Prostate gland (tissue), 2 donors: ENCODE measurements at regions not wholly inside any gene's neighbourhood (a gene's known extent, or its start where the extent isn't known, plus 50 kb on each side); places are given as distances from the start of the nearest gene placed in this dataset.

Experiments
- DNase-seq: peaks from one replicate; pipeline ENCODE4 v3.0.0-alpha.2; 2019; ENCODE audit warnings: low spot score
- H3K27ac ChIP-seq, 2 donors: fragments of 200-600 bp; sonication (generic); 2 replicates each; pipeline ENCODE4 v1.5.1; 2017 to 2019
- H3K27me3 ChIP-seq: fragments of 200-600 bp; sonication (generic); replicated peaks from 2 replicates; pipeline ENCODE4 v1.5.1; 2019; ENCODE audit not compliant: insufficient read depth
- H3K36me3 ChIP-seq, 2 donors: fragments of 200-600 bp; sonication (generic); 1 replicate in 1 of 2; 2 replicates in 1 of 2; pipeline versions ENCODE4 v1.5.1 to v1.8.1; 2017 to 2019
- H3K4me1 ChIP-seq: fragments of 200-600 bp; sonication (generic); replicated peaks from 2 replicates; pipeline ENCODE4 v1.5.1; 2019
- H3K4me3 ChIP-seq, 2 donors: fragments of 200-600 bp; sonication (generic); 2 replicates each; pipeline ENCODE4 v1.5.1; 2017 to 2019
- H3K9me3 ChIP-seq: fragments of 200-600 bp; sonication (generic); 2 replicates; pipeline ENCODE4 v1.5.1; 2017
- CTCF ChIP-seq, 4 experiments: fragments of 200-600 bp in 2 of 4; fragments of 450-650 bp in 2 of 4; sonication (generic) in 2 of 4; IDR thresholded peaks; 1 replicate in 3 of 4; 2 replicates in 1 of 4; pipeline ENCODE4 v1.5.1; 2016 to 2019; ENCODE audit warnings: antibody characterized with exemption in 4 of 4, mild to moderate bottlenecking in 2 of 4, moderate library complexity in 2 of 4
- POLR2A ChIP-seq: fragments of 450-650 bp; IDR thresholded peaks from one replicate; pipeline ENCODE4 v1.6.1; 2016; ENCODE audit warnings: antibody characterized with exemption, mild to moderate bottlenecking
- POLR2AphosphoS5 ChIP-seq: sonication (generic); formaldehyde crosslinking; IDR thresholded peaks from one replicate; pipeline ENCODE4 v1.6.1; 2017; ENCODE audit warnings: antibody characterized with exemption
- WGBS: methylation state at CpG from one replicate; pipeline ENCODE4 v1.1.5; 2018; 5-methylcytosine and 5-hydroxymethylcytosine counted together
- intact Hi-C: fragments of 100-400 bp; cut with DNase I; formaldehyde crosslinking; loops from one replicate; pipeline ENCODE4 v1.14.2; 2022

GRCh38 chr12:80045594-80045993 lies 53.7 kb upstream of the OTOGL start:
- TF ChIP-seq CTCF (IDR thresholded peaks at IDR 0.05) (no peak), POLR2AphosphoS5 (no peak), POLR2A (no peak)
- intact Hi-C loops: no loop called here
- H3K27me3 ChIP-seq: no peaks in the 10 kb centered on the region
- no peak overlapping the region for H3K4me3 ChIP-seq
- no peaks in the 10 kb centered on the region for H3K4me1 ChIP-seq
- no peaks in the 10 kb centered on the region for H3K9me3 ChIP-seq
- H3K27ac ChIP-seq: no peak overlapping the region
- 72% methylated on average over 3 of the region's 3 CpGs for WGBS
- no peak for DNase-seq
- no peaks in the 10 kb centered on the region for H3K36me3 ChIP-seq

- intact Hi-C loops: no loop called here
- H3K27ac ChIP-seq: no peak overlapping the region
- 88% methylated on average over 1 of the region's 1 CpG for WGBS
- no peaks in the 10 kb centered on the region for H3K36me3 ChIP-seq
- H3K4me1 ChIP-seq: no peaks in the 10 kb centered on the region
- TF ChIP-seq POLR2A (no peak), CTCF (IDR thresholded peaks at IDR 0.05) (no peak), POLR2AphosphoS5 (no peak)
- H3K9me3 ChIP-seq: no peaks in the 10 kb centered on the region
- H3K27me3 ChIP-seq: no peaks in the 10 kb centered on the region
- no peak overlapping the region for H3K4me3 ChIP-seq
- no peak for DNase-seq
These were observed 54.7 kb upstream of the OTOGL start for GRCh38 chr12:80044694-80045046.

GRCh38 chr12:80041692-80042091 lies 57.6 kb upstream of the OTOGL start:
- intact Hi-C loops: no loop called here
- WGBS: 45% methylated on average over 4 of the region's 4 CpGs
- no peaks in the 10 kb centered on the region for H3K4me1 ChIP-seq

GRCh38 chr12:80041071-80041470 lies 58.3 kb upstream of the OTOGL start:
- no peak overlapping the region for H3K4me3 ChIP-seq
- no peaks in the 10 kb centered on the region for H3K36me3 ChIP-seq
- WGBS: 89% methylated on average over 2 of the region's 2 CpGs
- H3K9me3 ChIP-seq: no peaks in the 10 kb centered on the region
- TF ChIP-seq POLR2A: no peak
- TF ChIP-seq POLR2AphosphoS5: no peak
- TF ChIP-seq CTCF (IDR thresholded peaks at IDR 0.05): no peak
- no peaks in the 10 kb centered on the region for H3K4me1 ChIP-seq
- DNase-seq: no peak
- H3K27me3 ChIP-seq: no peaks in the 10 kb centered on the region
- intact Hi-C loops: no loop called here
- H3K27ac ChIP-seq: no peak overlapping the region

More at GRCh38 chr12:80041692-80042091, 57.6 kb upstream of the OTOGL start:
- Histone ChIP-seq H3K36me3 (no peaks in the 10 kb centered on the region), H3K9me3 (no peaks in the 10 kb centered on the region), H3K27me3 (no peaks in the 10 kb centered on the region), H3K4me3 (no peak overlapping the region), H3K27ac (no peak overlapping the region)
- TF ChIP-seq CTCF (IDR thresholded peaks at IDR 0.05) (no peak), POLR2A (no peak), POLR2AphosphoS5 (no peak)
- DNase-seq: no peak

GRCh38 chr12:80040075-80040738 lies 59.1 kb upstream of the OTOGL start:
- no peaks in the 10 kb centered on the region for H3K4me1 ChIP-seq
- DNase-seq: no peak
- intact Hi-C loops: no loop called here
- no peaks in the 10 kb centered on the region for H3K9me3 ChIP-seq
- no peak overlapping the region for H3K4me3 ChIP-seq
- H3K27me3 ChIP-seq: no peaks in the 10 kb centered on the region
- WGBS: 88% methylated on average over 8 of the region's 8 CpGs
- TF ChIP-seq CTCF (IDR thresholded peaks at IDR 0.05) (no peak), POLR2A (no peak), POLR2AphosphoS5 (no peak)
- H3K36me3 ChIP-seq: no peaks in the 10 kb centered on the region
- no peak overlapping the region for H3K27ac ChIP-seq
